K562 (cell line): ENCODE measurements at regions not wholly inside any gene's neighbourhood (a gene's known extent, or its start where the extent isn't known, plus 50 kb on each side); places are given as distances from the start of the nearest gene placed in this dataset.

ENCODE experiments used
- ATAC-seq: fragments of 200-7000 bp; cut with Tn5 transposase; 3 replicates; pipeline ENCODE4 v1.9.1; 2020; ENCODE audit warnings: moderate library complexity
- BruUV-seq: library from RNA; stranded (reverse); fragments of 400-500 nt; replicated peaks from 2 replicates; lab custom pipeline; 2021; lab: Mats Ljungman, UMichigan
- CTCF ChIA-PET: fragments of 300-600 bp; formaldehyde crosslinking; extraction: SDS; loops from one replicate; lab custom pipeline; 2021; ENCODE audit warnings: low intra/inter-chr PET ratio; lab: Yijun Ruan, JAX
- POLR2A ChIA-PET: fragments of 300-600, 350-650 bp; sonication (Branson Sonifier 250); formaldehyde crosslinking; extraction: SDS; loops from one replicate; lab custom pipeline; 2021; ENCODE audit warnings: antibody characterized with exemption, inconsistent platforms; lab: Yijun Ruan, JAX
- DNase-seq, 4 experiments: peaks; one replicate each; pipeline versions ENCODE4 v3.0.0 to v3.0.0-alpha.2; 2011 to 2018; ENCODE audit warnings: low spot score in 3 of 4, mixed read lengths in 3 of 4; ENCODE audit errors: extremely low read depth in 1 of 4
- FAIRE-seq: peaks from 2 replicates; lab custom pipeline; 2011; peaks lifted over from hg19 to GRCh38; lab: Jason Lieb, UNC
- H2AFZ ChIP-seq: 2 replicates; pipeline ENCODE4 v1.6.0; 2011; ENCODE audit warnings: low read depth, low read length, control low read depth, inconsistent platforms
- H3K27ac ChIP-seq: fragments of 200-600 bp; 3 replicates; pipeline ENCODE4 v1.8.0; 2011; ENCODE audit warnings: low read depth, mild to moderate bottlenecking, control low read depth, inconsistent platforms, low read length, moderate library complexity, mixed read lengths; ENCODE audit errors: extremely low read depth
- H3K27me3 ChIP-seq, 2 experiments: fragments of 300-600 bp in 1 of 2; 2 replicates in 1 of 2; 3 replicates in 1 of 2; pipeline versions ENCODE4 v1.6.0 to v1.8.0; 2011; ENCODE audit warnings: inconsistent platforms in 2 of 2, low read length in 2 of 2, mild to moderate bottlenecking in 1 of 2, mixed read lengths in 1 of 2, moderate library complexity in 1 of 2; ENCODE audit not compliant: control insufficient read depth in 2 of 2, insufficient read depth in 2 of 2
- H3K36me3 ChIP-seq: fragments of 300-600 bp; 3 replicates; pipeline ENCODE4 v1.8.0; 2011; ENCODE audit warnings: mild to moderate bottlenecking, low read length, inconsistent platforms; ENCODE audit not compliant: control insufficient read depth, insufficient read depth
- H3K4me1 ChIP-seq, 2 experiments: fragments of 200-600 bp in 1 of 2; replicated peaks in 1 of 2; 2 replicates in 1 of 2; 3 replicates in 1 of 2; pipeline versions ENCODE4 v1.5.1 to v1.8.0; 2011; ENCODE audit warnings: inconsistent platforms in 2 of 2, low read length in 2 of 2, mild to moderate bottlenecking in 1 of 2, mixed read lengths in 1 of 2, moderate library complexity in 1 of 2; ENCODE audit not compliant: control insufficient read depth in 2 of 2, insufficient read depth in 2 of 2
- H3K4me2 ChIP-seq: 2 replicates; pipeline ENCODE4 v1.6.1; 2011; ENCODE audit warnings: low read length, control low read depth, inconsistent platforms, mixed read lengths; ENCODE audit not compliant: insufficient read depth
- H3K4me3 ChIP-seq: fragments of 200-600 bp; sonication (generic), shearing (Covaris generic); 2 replicates; pipeline ENCODE4 v1.5.1; 2016; ENCODE audit warnings: control low read depth, inconsistent platforms
- H3K79me2 ChIP-seq: fragments of 200-600 bp; 3 replicates; pipeline ENCODE4 v1.8.0; 2011; ENCODE audit warnings: low read length, inconsistent platforms; ENCODE audit not compliant: control insufficient read depth, insufficient read depth
- H3K9ac ChIP-seq, 2 experiments: 2 replicates each; pipeline versions ENCODE4 v1.6.0 to v1.6.1; 2011; ENCODE audit warnings: low read depth in 2 of 2, low read length in 2 of 2, control low read depth in 1 of 2, inconsistent platforms in 1 of 2, mild to moderate bottlenecking in 1 of 2, mixed read lengths in 1 of 2; ENCODE audit not compliant: insufficient read depth in 1 of 2
- H3K9me1 ChIP-seq: one replicate; pipeline ENCODE4 v1.6.0; 2011; ENCODE audit warnings: inconsistent platforms, mild to moderate bottlenecking, low read length, moderate library complexity; ENCODE audit not compliant: control insufficient read depth, insufficient read depth
- H3K9me3 ChIP-seq: replicated peaks from 2 replicates; pipeline ENCODE4 v1.5.1; 2011; ENCODE audit warnings: low read depth, low read length, inconsistent platforms; ENCODE audit not compliant: control insufficient read depth, insufficient read depth
- H4K20me1 ChIP-seq: replicated peaks from 2 replicates; pipeline ENCODE4 v1.6.1; 2011; ENCODE audit warnings: low read length, inconsistent platforms, mixed read lengths; ENCODE audit not compliant: control insufficient read depth, insufficient read depth
- CEBPG ChIP-seq, 3 experiments: fragments of 200-800 bp in 1 of 3; sonication (Bioruptor generic) in 1 of 3; sonication (generic) in 1 of 3; formaldehyde crosslinking in 1 of 3; IDR thresholded peaks in 2 of 3; conservative IDR thresholded peaks in 1 of 3; 2 replicates each; pipeline versions ENCODE4 v1.6.1 to v1.8.0; 2016 to 2022; ENCODE audit warnings: missing compliant biosample characterization in 2 of 3, missing genetic modification characterization in 2 of 3, mild to moderate bottlenecking in 1 of 3, missing genetic modification reagents in 1 of 3
- DNMT1 ChIP-seq: fragments of 450-650 bp; IDR thresholded peaks from 2 replicates; pipeline ENCODE4 v1.6.1; 2016; ENCODE audit warnings: antibody characterized with exemption, mild to moderate bottlenecking
- ELK3 ChIP-seq: fragments of 450-650 bp; formaldehyde crosslinking; IDR thresholded peaks from 2 replicates; pipeline ENCODE4 v1.4.0; 2020; ENCODE audit warnings: mild to moderate bottlenecking
- ETV5 ChIP-seq: sonication (generic); formaldehyde crosslinking; IDR thresholded peaks from 2 replicates; pipeline ENCODE4 v1.4.0; 2020; ENCODE audit warnings: low read depth, mild to moderate bottlenecking, missing genetic modification reagents
- JUN ChIP-seq, 2 experiments: sonication (generic) in 1 of 2; formaldehyde crosslinking in 1 of 2; IDR thresholded peaks; 2 replicates each; pipeline versions ENCODE4 v1.6.1 to v1.8.0; 2012 to 2022; ENCODE audit warnings: borderline replicate concordance in 2 of 2, mild to moderate bottlenecking in 2 of 2, improper control_type of control experiment in 1 of 2, low read depth in 1 of 2, low read length in 1 of 2, missing genetic modification reagents in 1 of 2
- NCOA1 ChIP-seq: fragments of 450-650 bp; IDR thresholded peaks from 2 replicates; pipeline ENCODE4 v1.6.1; 2016; ENCODE audit warnings: low read depth
- NR3C1 ChIP-seq: sonication (generic); formaldehyde crosslinking; IDR thresholded peaks from 2 replicates; pipeline ENCODE4 v1.8.1; 2022; ENCODE audit warnings: missing genetic modification reagents
- PPARD ChIP-seq: fragments of 250-450 bp; sonication (Bioruptor Pico); IDR thresholded peaks from 2 replicates; pipeline ENCODE4 v1.8.0; 2022; ENCODE audit warnings: inconsistent platforms, mild to moderate bottlenecking, moderate library complexity
- PURB ChIP-seq: sonication (generic); formaldehyde crosslinking; IDR thresholded peaks from 2 replicates; pipeline ENCODE4 v1.9.0; 2021; ENCODE audit warnings: low read depth, mild to moderate bottlenecking, missing genetic modification reagents
- ZBTB8A ChIP-seq: fragments of 450-650 bp; IDR thresholded peaks from 2 replicates; pipeline ENCODE4 v1.6.1; 2018; ENCODE audit warnings: mild to moderate bottlenecking, moderate library complexity; ENCODE audit not compliant: partially characterized antibody
- ZNF436 ChIP-seq: fragments of 250-450, 450-650 bp; sonication (Bioruptor Pico); formaldehyde crosslinking; IDR thresholded peaks from 2 replicates; pipeline ENCODE4 v1.7.0; 2020; ENCODE audit warnings: mild to moderate bottlenecking
- ZNF717 ChIP-seq: fragments of 250-450 bp; sonication (Bioruptor Pico); IDR thresholded peaks from 2 replicates; pipeline ENCODE4 v1.5.0; 2021
- WGBS: fragments of 100-300 bp; shearing (Covaris generic); methylation state at CpG from one replicate; pipeline ENCODE4 v1.1.6; 2016; ENCODE audit warnings: low coverage, mixed read lengths; ENCODE audit not compliant: insufficient coverage; ENCODE audit errors: missing lambda C conversion rate; 5-methylcytosine and 5-hydroxymethylcytosine counted together
- in situ Hi-C: fragments of 300-500 bp; cut with MboI; formaldehyde crosslinking; loops from 4 replicates; pipeline ENCODE4 v1.15.0; 2018; ENCODE audit warnings: inconsistent platforms, mixed read lengths
- intact Hi-C: fragments of 100-400 bp; cut with micrococcal nuclease; formaldehyde crosslinking; loops from 2 replicates; pipeline ENCODE4 v1.14.2; 2022
- TF ChIP-seq, protein P1 (sequence below): fragments of 250-450 bp; sonication (Bioruptor Pico); IDR thresholded peaks from 2 replicates; pipeline ENCODE4 v1.5.0; 2020; ENCODE audit warnings: mild to moderate bottlenecking
- TF ChIP-seq, protein P2 (sequence below): fragments of 250-450 bp; sonication (Bioruptor Pico); IDR thresholded peaks from 2 replicates; pipeline ENCODE4 v1.5.0; 2022; ENCODE audit warnings: mild to moderate bottlenecking
- TF ChIP-seq, protein P3 (sequence below): fragments of 450-650 bp; IDR thresholded peaks from 2 replicates; pipeline ENCODE4 v1.6.1; 2016; ENCODE audit warnings: antibody characterized with exemption
- TF ChIP-seq, protein P4 (sequence below): sonication (generic); formaldehyde crosslinking; IDR thresholded peaks from 2 replicates; pipeline ENCODE4 v1.5.0; 2020; ENCODE audit warnings: missing genetic modification reagents

GRCh38 chr9:87127543-87127942 is 180.2 kb upstream of the GAS1 start:
- H3K79me2 ChIP-seq: no peaks in the 10 kb centered on the region
- H3K36me3 ChIP-seq: no peaks in the 10 kb centered on the region
- no peak for ATAC-seq
- WGBS: 0% methylated on average over 1 of the region's 1 CpG
- no peaks in the 10 kb centered on the region for H3K27me3 ChIP-seq
- TF ChIP-seq JUN (IDR thresholded peaks at IDR 0.05; ENCODE audit: borderline replicate concordance, low read depth, low read length) (no peak), JUN (CRISPR knock-in tag; IDR thresholded peaks at IDR 0.05; ENCODE audit: borderline replicate concordance) (no peak), NR3C1 (no peak), ZBTB8A (no peak), ZNF717 (no peak), PPARD (CRISPR knock-in tag) (no peak), PURB (CRISPR knock-in tag) (no peak), ETV5 (CRISPR knock-in tag) (no peak), NCOA1 (no peak), DNMT1 (no peak), CEBPG (CRISPR knock-in tag; IDR thresholded peaks at IDR 0.05) (no peak), CEBPG (tag; conservative IDR thresholded peaks at IDR 0.05 in 1 of 2, IDR thresholded peaks at IDR 0.05 in 1 of 2) (no peak), ZNF436 (CRISPR knock-in tag) (no peak), ELK3 (CRISPR knock-in tag) (no peak)
- TF ChIP-seq, protein P1, sequence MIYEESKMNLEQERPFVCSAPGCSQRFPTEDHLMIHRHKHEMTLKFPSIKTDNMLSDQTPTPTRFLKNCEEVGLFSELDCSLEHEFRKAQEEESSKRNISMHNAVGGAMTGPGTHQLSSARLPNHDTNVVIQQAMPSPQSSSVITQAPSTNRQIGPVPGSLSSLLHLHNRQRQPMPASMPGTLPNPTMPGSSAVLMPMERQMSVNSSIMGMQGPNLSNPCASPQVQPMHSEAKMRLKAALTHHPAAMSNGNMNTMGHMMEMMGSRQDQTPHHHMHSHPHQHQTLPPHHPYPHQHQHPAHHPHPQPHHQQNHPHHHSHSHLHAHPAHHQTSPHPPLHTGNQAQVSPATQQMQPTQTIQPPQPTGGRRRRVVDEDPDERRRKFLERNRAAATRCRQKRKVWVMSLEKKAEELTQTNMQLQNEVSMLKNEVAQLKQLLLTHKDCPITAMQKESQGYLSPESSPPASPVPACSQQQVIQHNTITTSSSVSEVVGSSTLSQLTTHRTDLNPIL (CRISPR knock-in tag): no peak
- TF ChIP-seq, protein P2, sequence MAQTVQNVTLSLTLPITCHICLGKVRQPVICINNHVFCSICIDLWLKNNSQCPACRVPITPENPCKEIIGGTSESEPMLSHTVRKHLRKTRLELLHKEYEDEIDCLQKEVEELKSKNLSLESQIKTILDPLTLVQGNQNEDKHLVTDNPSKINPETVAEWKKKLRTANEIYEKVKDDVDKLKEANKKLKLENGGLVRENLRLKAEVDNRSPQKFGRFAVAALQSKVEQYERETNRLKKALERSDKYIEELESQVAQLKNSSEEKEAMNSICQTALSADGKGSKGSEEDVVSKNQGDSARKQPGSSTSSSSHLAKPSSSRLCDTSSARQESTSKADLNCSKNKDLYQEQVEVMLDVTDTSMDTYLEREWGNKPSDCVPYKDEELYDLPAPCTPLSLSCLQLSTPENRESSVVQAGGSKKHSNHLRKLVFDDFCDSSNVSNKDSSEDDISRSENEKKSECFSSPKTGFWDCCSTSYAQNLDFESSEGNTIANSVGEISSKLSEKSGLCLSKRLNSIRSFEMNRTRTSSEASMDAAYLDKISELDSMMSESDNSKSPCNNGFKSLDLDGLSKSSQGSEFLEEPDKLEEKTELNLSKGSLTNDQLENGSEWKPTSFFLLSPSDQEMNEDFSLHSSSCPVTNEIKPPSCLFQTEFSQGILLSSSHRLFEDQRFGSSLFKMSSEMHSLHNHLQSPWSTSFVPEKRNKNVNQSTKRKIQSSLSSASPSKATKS: no peak
- TF ChIP-seq, protein P3, sequence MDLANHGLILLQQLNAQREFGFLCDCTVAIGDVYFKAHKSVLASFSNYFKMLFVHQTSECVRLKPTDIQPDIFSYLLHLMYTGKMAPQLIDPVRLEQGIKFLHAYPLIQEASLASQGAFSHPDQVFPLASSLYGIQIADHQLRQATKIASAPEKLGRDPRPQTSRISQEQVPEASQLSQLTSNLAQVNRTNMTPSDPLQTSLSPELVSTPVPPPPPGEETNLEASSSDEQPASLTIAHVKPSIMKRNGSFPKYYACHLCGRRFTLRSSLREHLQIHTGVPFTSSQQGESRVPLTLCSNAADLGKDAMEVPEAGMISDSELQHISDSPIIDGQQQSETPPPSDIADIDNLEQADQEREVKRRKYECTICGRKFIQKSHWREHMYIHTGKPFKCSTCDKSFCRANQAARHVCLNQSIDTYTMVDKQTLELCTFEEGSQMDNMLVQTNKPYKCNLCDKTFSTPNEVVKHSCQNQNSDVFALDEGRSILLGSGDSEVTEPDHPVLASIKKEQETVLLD: no peak
- TF ChIP-seq, protein P4, sequence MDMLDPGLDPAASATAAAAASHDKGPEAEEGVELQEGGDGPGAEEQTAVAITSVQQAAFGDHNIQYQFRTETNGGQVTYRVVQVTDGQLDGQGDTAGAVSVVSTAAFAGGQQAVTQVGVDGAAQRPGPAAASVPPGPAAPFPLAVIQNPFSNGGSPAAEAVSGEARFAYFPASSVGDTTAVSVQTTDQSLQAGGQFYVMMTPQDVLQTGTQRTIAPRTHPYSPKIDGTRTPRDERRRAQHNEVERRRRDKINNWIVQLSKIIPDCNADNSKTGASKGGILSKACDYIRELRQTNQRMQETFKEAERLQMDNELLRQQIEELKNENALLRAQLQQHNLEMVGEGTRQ (CRISPR knock-in tag): no peak
- H2AFZ ChIP-seq: no peak overlapping the region
- no peaks in the 10 kb centered on the region for H3K4me1 ChIP-seq
- ChIA-PET CTCF (no interaction called here), POLR2A (interaction anchor here (0.7 kb wide), 1 partner anchor 20 kb away, joined by 3 read pairs; no protein-coding TSS in a partner anchor)
- H3K4me2 ChIP-seq: no peak overlapping the region
- no peaks in the 10 kb centered on the region for H3K9me1 ChIP-seq
- no peaks in the 10 kb centered on the region for H3K9me3 ChIP-seq
- DNase-seq: no peak
- FAIRE-seq: no peak
- in situ Hi-C loops: no loop called here
- H3K9ac ChIP-seq: no peak overlapping the region
- no peaks in the 10 kb centered on the region for H4K20me1 ChIP-seq
- BruUV-seq: no TSS peak
- intact Hi-C loops: no loop called here
- no peak overlapping the region for H3K4me3 ChIP-seq
- H3K27ac ChIP-seq: no peak overlapping the region
